Activated CD4-positive, alpha-beta T cell treated with anti-CD3 and anti-CD28 coated beads for 48 hours (primary cell): ENCODE measurements at regions not wholly inside any gene's neighbourhood (a gene's known extent, or its start where the extent isn't known, plus 50 kb on each side); places are given as distances from the start of the nearest gene placed in this dataset.

Experiments
- DNase-seq: peaks from one replicate; pipeline ENCODE4 v3.0.0-alpha.2; 2020

- no peak for DNase-seq
Observed at GRCh38 chrX:69083361-69083760, 81.9 kb downstream of the PJA1 start.

- DNase-seq, result no peak
Observed at GRCh38 chrX:69082753-69083150, 82.5 kb downstream of the PJA1 start.

GRCh38 chrX:69082055-69082752 lies 83.0 kb downstream of the PJA1 start:
- DNase-seq, result no peak

GRCh38 chrX:69080855-69081465 lies 84.3 kb downstream of the PJA1 start:
- no peak for DNase-seq

GRCh38 chrX:69079268-69079667 lies 86.0 kb downstream of the PJA1 start:
- DNase-seq, result no peak

GRCh38 chrX:69077895-69078455 lies 87.3 kb downstream of the PJA1 start:
- DNase-seq, result no peak

- DNase-seq, result no peak
Observed at GRCh38 chrX:69076088-69076487, 89.2 kb downstream of the PJA1 start.

GRCh38 chrX:69074726-69075125 lies 90.5 kb downstream of the PJA1 start:
- no peak for DNase-seq

- no peak for DNase-seq
Observed at GRCh38 chrX:69073721-69074120, 91.5 kb downstream of the PJA1 start.

- DNase-seq, result no peak
Observed at GRCh38 chrX:69073241-69073640, 92.0 kb downstream of the PJA1 start.

GRCh38 chrX:69072486-69073006 lies 92.7 kb downstream of the PJA1 start:
- DNase-seq, result no peak

- no peak for DNase-seq
Observed at GRCh38 chrX:69070949-69071650, 94.2 kb downstream of the PJA1 start.

- no peak for DNase-seq
Observed at GRCh38 chrX:69069876-69070275, 95.4 kb downstream of the PJA1 start.

GRCh38 chrX:69069086-69069445 lies 96.2 kb downstream of the PJA1 start:
- DNase-seq, result no peak

GRCh38 chrX:69068301-69069085 lies 96.8 kb downstream of the PJA1 start:
- no peak for DNase-seq

- no peak for DNase-seq
Observed at GRCh38 chrX:69067841-69068240, 97.4 kb downstream of the PJA1 start.

- no peak for DNase-seq
Observed at GRCh38 chrX:69066966-69067525, 98.2 kb downstream of the PJA1 start.

GRCh38 chrX:69066021-69066757 lies 99.1 kb downstream of the PJA1 start:
- no peak for DNase-seq

GRCh38 chrX:69065451-69065850 lies 99.8 kb downstream of the PJA1 start:
- no peak for DNase-seq

GRCh38 chrX:69063486-69063885 lies 101.8 kb downstream of the PJA1 start:
- no peak for DNase-seq

- DNase-seq, result no peak
Observed at GRCh38 chrX:69062493-69062892, 102.8 kb downstream of the PJA1 start.
